Ishikawa (cell line): ENCODE measurements at regions not wholly inside any gene's neighbourhood (a gene's known extent, or its start where the extent isn't known, plus 50 kb on each side); places are given as distances from the start of the nearest gene placed in this dataset.

Source experiments
- CEBPB ChIP-seq: IDR thresholded peaks from 2 replicates; pipeline ENCODE4 v1.6.1; 2012
- EP300 ChIP-seq: IDR thresholded peaks from 2 replicates; pipeline ENCODE4 v1.6.1; 2012; ENCODE audit warnings: borderline replicate concordance
- FOXM1 ChIP-seq: IDR thresholded peaks from 2 replicates; pipeline ENCODE4 v1.6.1; 2012; ENCODE audit warnings: low read depth, borderline replicate concordance
- RAD21 ChIP-seq: IDR thresholded peaks from 2 replicates; pipeline ENCODE4 v1.6.1; 2012; ENCODE audit warnings: low read depth
- TEAD4 ChIP-seq: IDR thresholded peaks from 2 replicates; pipeline ENCODE4 v1.6.1; 2012
- USF1 ChIP-seq: IDR thresholded peaks from 2 replicates; pipeline ENCODE4 v1.6.1; 2012
- YY1 ChIP-seq: IDR thresholded peaks from 2 replicates; pipeline ENCODE4 v1.6.1; 2012; ENCODE audit warnings: low read depth
- TF ChIP-seq, protein P1 (sequence below): IDR thresholded peaks from 2 replicates; pipeline ENCODE4 v1.6.1; 2012; ENCODE audit warnings: low read depth, mild to moderate bottlenecking
- TF ChIP-seq, protein P2 (sequence below): IDR thresholded peaks from 2 replicates; pipeline ENCODE4 v1.6.1; 2012

DNA sequence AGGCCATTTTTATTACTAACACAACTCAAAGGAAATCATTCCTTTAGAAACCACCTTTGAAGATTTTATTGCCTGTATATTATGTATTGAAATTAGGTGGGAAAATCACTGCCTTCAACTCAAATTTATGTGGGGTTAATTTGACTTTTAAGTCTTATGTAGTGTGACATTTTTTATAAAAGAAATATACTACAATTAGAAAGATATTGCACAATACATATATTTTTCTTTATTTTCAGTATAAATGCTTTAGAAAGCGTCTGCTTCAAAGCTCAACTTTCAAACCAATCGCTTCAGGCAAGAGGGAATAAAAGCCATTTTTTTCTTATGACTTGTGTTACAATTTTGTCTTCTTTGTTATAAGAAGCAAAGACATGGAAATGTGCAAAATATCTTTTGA lies 337.4 kb upstream of the ZWINT start:
- TF ChIP-seq, protein P1, sequence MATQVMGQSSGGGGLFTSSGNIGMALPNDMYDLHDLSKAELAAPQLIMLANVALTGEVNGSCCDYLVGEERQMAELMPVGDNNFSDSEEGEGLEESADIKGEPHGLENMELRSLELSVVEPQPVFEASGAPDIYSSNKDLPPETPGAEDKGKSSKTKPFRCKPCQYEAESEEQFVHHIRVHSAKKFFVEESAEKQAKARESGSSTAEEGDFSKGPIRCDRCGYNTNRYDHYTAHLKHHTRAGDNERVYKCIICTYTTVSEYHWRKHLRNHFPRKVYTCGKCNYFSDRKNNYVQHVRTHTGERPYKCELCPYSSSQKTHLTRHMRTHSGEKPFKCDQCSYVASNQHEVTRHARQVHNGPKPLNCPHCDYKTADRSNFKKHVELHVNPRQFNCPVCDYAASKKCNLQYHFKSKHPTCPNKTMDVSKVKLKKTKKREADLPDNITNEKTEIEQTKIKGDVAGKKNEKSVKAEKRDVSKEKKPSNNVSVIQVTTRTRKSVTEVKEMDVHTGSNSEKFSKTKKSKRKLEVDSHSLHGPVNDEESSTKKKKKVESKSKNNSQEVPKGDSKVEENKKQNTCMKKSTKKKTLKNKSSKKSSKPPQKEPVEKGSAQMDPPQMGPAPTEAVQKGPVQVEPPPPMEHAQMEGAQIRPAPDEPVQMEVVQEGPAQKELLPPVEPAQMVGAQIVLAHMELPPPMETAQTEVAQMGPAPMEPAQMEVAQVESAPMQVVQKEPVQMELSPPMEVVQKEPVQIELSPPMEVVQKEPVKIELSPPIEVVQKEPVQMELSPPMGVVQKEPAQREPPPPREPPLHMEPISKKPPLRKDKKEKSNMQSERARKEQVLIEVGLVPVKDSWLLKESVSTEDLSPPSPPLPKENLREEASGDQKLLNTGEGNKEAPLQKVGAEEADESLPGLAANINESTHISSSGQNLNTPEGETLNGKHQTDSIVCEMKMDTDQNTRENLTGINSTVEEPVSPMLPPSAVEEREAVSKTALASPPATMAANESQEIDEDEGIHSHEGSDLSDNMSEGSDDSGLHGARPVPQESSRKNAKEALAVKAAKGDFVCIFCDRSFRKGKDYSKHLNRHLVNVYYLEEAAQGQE, result no peak
- TF ChIP-seq RAD21, result no peak
- TF ChIP-seq TEAD4, result no peak
- no peak for TF ChIP-seq EP300
- TF ChIP-seq, protein P2, sequence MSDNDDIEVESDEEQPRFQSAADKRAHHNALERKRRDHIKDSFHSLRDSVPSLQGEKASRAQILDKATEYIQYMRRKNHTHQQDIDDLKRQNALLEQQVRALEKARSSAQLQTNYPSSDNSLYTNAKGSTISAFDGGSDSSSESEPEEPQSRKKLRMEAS, result no peak
- TF ChIP-seq CEBPB, result no peak
- no peak for TF ChIP-seq USF1
- no peak for TF ChIP-seq FOXM1
- TF ChIP-seq YY1, result no peak
